Breast epithelium (tissue), 3 donors: ENCODE measurements at regions not wholly inside any gene's neighbourhood (a gene's known extent, or its start where the extent isn't known, plus 50 kb on each side); places are given as distances from the start of the nearest gene placed in this dataset.

ENCODE experiments used
- CTCF ChIP-seq, 3 donors: fragments of 450-650 bp; IDR thresholded peaks; one replicate each; pipeline ENCODE4 v1.5.1; 2016 to 2017; ENCODE audit warnings: antibody characterized with exemption in 3 of 3, mild to moderate bottlenecking in 3 of 3, moderate library complexity in 3 of 3
- POLR2A ChIP-seq: fragments of 450-650 bp; IDR thresholded peaks from one replicate; pipeline ENCODE4 v1.6.1; 2016; ENCODE audit warnings: antibody characterized with exemption, mild to moderate bottlenecking, moderate library complexity
- POLR2AphosphoS5 ChIP-seq, 3 donors: sonication (generic); formaldehyde crosslinking; IDR thresholded peaks; one replicate each; pipeline ENCODE4 v1.6.1; 2017; ENCODE audit warnings: antibody characterized with exemption in 3 of 3

DNA sequence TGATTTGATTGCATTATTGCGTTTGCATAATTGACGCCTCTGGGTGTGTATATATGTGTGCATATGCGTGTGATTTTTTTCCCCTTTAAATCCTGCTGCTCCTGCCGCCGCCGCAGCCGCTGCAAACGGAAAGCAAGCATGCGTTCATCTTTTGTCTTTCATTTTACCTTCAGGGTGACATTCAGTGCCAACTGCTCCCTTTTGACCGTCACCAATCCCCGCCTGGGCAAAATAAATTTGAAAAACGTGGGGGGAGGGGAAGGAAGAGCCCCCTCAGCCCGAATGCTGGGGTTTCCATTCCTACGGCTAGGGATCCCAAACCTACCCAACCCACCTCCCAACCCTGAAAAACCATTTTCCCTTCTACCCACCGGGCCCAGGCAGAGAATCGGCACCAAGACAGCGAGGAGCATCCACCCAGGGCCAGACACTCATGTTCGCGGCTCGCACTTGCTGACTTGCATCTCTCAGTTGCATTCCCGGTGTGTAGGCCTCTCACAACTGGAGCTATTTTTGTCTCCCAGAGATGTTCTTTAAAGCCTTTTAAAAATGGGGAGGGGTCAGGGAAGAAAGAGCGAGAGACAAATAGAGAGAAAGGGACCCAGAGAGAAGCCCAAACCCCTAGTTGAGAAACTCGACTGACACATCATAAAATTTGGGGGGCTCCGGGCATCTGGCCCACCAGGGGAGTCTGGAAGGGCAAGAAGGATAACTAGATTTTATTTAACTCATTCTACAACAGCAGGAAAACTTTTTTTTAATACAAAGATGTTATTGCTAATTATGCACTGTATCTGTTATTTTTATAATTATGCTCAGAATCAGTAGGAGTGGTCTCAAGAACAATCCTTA is 367.1 kb upstream of the ESRRG start:
- TF ChIP-seq POLR2A: no peak
- TF ChIP-seq CTCF (IDR thresholded peaks at IDR 0.05): no peak
- TF ChIP-seq POLR2AphosphoS5 (IDR thresholded peaks at IDR 0.05): no peak
